ENCODE measurements at regions not wholly inside any gene's neighbourhood (a gene's known extent, or its start where the extent isn't known, plus 50 kb on each side); places are given as distances from the start of the nearest gene placed in this dataset.

DNA sequence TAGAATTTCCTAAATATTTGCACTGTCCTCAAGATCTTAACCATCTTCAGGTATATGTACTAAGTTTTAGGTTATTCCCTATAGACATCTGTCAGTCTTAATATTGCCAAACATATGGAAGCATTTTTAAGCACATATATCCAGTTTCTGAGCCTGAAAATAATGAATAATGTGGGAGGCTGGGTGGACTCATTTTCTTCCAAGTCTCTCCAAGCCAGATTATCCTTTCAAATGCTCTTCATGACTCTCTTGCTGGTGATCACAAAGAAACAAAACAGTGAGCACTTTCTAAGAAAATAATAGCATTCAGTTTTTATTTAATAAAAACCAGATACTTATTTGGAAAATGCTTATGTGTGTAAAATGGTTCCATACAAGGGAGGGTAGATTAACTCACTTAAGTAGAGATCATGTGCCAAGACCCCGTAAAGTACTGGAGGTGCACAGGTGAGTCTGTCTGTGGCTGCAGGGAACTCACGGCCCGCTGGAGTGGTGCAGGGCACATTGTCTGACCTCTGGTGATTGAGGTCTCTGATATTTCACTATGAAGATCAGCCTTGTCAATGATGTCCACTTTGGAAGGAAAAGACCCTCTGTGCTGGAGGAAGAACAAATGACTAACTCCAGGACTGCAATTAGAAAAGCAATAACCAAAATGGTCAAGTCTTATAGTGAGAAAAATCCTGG is 161.6 kb downstream of the TMEM18 start:
- TF ChIP-seq CTCF (IDR thresholded peaks at IDR 0.05), result no peak
- no peak for TF ChIP-seq POLR2A (IDR thresholded peaks at IDR 0.05)

All from vagina (tissue), 2 donors.